ENCODE measurements at regions not wholly inside any gene's neighbourhood (a gene's known extent, or its start where the extent isn't known, plus 50 kb on each side); places are given as distances from the start of the nearest gene placed in this dataset.

DNA sequence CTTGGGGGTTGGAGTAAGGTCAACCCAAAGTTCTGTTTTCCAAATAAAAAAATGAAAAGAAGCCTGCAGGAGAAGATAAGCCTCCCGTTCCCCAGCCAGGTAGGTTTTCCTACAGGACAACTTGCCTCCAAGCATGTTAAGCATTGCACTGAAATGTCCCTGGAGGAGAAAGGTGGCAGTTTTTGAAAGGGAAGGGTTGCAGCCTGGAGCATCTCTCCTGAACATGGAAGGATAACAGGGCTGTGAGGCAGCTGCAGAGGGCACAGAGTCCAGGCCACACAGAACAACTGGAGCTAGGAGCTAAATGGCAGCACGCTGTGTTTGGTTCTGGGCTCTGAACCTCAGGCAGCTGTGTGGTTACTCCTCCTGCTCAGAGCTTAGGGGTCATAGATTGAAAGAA is 452.9 kb downstream of the TCERG1L start:
- Mint-ChIP-seq H3K4me3 (no peak overlapping the region), H3K27me3 (ENCODE audit: low read depth) (peaks cover 4% of the 10 kb centered on the region; the same call in 1 of the 2 replicates), H3K9me3 (peaks cover 20 to 22% of the 10 kb centered on the region in 2 experiments), H3K4me1 (no peaks in the 10 kb centered on the region), H3K27ac (no peak overlapping the region), H3K36me3 (ENCODE audit: insufficient read depth in 1 of 3, low read depth in 3 of 3) (peaks cover 2 to 18% (median 3%) of the 10 kb centered on the region in 3 experiments; a peak in 6 of 7 replicates)
- DNase-seq = no peak
- Histone ChIP-seq H4K5ac (ENCODE audit: insufficient read length, low read depth, low read length) (no peak overlapping the region), H2AFZ (ENCODE audit: low read length) (no peak overlapping the region), H3T11ph (ENCODE audit: low read length) (no peak overlapping the region), H3K27me3 (ENCODE audit: insufficient read depth, low read length) (no peaks in the 10 kb centered on the region), H4K91ac (ENCODE audit: insufficient read length, low read depth, low read length) (no peak overlapping the region), H4K8ac (replicated peaks; ENCODE audit: insufficient read length, low read depth, low read length) (no peak overlapping the region), H4K20me1 (ENCODE audit: control insufficient read depth, insufficient read depth, insufficient read length) (no peaks in the 10 kb centered on the region), H2AK5ac (ENCODE audit: insufficient read length, low read length) (no peak overlapping the region), H3K23me2 (ENCODE audit: insufficient read length, low read depth, low read length, poor library complexity, severe bottlenecking) (no peaks in the 10 kb centered on the region), H3K9me3 (ENCODE audit: control insufficient read depth, low read depth, low read length) (no peaks in the 10 kb centered on the region), H3K4me2 (ENCODE audit: insufficient read depth, insufficient read length, low read length) (no peak overlapping the region), H3K23ac (ENCODE audit: insufficient read length, low read depth, low read length) (no peak overlapping the region), H3K14ac (ENCODE audit: insufficient read depth, low read length) (no peak overlapping the region), H3K56ac (ENCODE audit: insufficient read length, low read depth, low read length) (no peak overlapping the region), H3K27ac (ENCODE audit: insufficient read length, low read depth, low read length) (no peak overlapping the region), H2BK120ac (ENCODE audit: low read depth, low read length, poor library complexity, severe bottlenecking) (no peak overlapping the region), H2BK20ac (ENCODE audit: low read depth, low read length, poor library complexity, severe bottlenecking) (no peak overlapping the region), H3K18ac (ENCODE audit: insufficient read length, low read depth, low read length) (no peak overlapping the region), H3K4me1 (ENCODE audit: insufficient read depth, low read length) (no peaks in the 10 kb centered on the region), H2BK15ac (ENCODE audit: low read depth, low read length) (no peak overlapping the region), H3K79me2 (ENCODE audit: insufficient read depth, low read length) (no peaks in the 10 kb centered on the region), H3K79me1 (ENCODE audit: insufficient read depth, low read depth, low read length, poor library complexity, severe bottlenecking) (no peaks in the 10 kb centered on the region), H3K9ac (ENCODE audit: extremely low read depth, insufficient read length, low read length) (no peak overlapping the region), H2BK12ac (ENCODE audit: insufficient read length, low read depth, low read length) (no peak overlapping the region), H3K4ac (ENCODE audit: low read depth, low read length) (no peak overlapping the region), H2BK5ac (ENCODE audit: insufficient read length, low read length) (no peak overlapping the region)
- TF ChIP-seq, protein P1, sequence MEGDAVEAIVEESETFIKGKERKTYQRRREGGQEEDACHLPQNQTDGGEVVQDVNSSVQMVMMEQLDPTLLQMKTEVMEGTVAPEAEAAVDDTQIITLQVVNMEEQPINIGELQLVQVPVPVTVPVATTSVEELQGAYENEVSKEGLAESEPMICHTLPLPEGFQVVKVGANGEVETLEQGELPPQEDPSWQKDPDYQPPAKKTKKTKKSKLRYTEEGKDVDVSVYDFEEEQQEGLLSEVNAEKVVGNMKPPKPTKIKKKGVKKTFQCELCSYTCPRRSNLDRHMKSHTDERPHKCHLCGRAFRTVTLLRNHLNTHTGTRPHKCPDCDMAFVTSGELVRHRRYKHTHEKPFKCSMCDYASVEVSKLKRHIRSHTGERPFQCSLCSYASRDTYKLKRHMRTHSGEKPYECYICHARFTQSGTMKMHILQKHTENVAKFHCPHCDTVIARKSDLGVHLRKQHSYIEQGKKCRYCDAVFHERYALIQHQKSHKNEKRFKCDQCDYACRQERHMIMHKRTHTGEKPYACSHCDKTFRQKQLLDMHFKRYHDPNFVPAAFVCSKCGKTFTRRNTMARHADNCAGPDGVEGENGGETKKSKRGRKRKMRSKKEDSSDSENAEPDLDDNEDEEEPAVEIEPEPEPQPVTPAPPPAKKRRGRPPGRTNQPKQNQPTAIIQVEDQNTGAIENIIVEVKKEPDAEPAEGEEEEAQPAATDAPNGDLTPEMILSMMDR (conservative IDR thresholded peaks at IDR 0.05) = no peak
- no CpG with 5 or more reads among the region's 2 CpGs for WGBS (ENCODE audit: extremely low coverage, insufficient read length, low lambda C conversion rate)

All from H9 (cell line).